ENCODE measurements at regions not wholly inside any gene's neighbourhood (a gene's known extent, or its start where the extent isn't known, plus 50 kb on each side); places are given as distances from the start of the nearest gene placed in this dataset.

- TF ChIP-seq CTCF (IDR thresholded peaks at IDR 0.05) (no peak), REST (IDR thresholded peaks at IDR 0.05; ENCODE audit: insufficient read depth in 1 of 2, low read depth in 2 of 2, low read length in 1 of 2) (no peak), POLR2AphosphoS5 (IDR thresholded peaks at IDR 0.05; ENCODE audit: low read depth, low read length) (no peak), SIN3A (IDR thresholded peaks at IDR 0.05; ENCODE audit: borderline replicate concordance, insufficient read depth, low read depth, low read length) (no peak)
Measured at GRCh38 chr3:30551927-30552326, 54.5 kb upstream of the TGFBR2 start.

Measured in Panc1 (cell line).